Kidney glomerular epithelial cell (primary cell): ENCODE measurements at regions not wholly inside any gene's neighbourhood (a gene's known extent, or its start where the extent isn't known, plus 50 kb on each side); places are given as distances from the start of the nearest gene placed in this dataset.

ENCODE experiments used
- DNase-seq: peaks from one replicate; lab custom pipeline; 2025; lab: John Stamatoyannopoulos, UW

DNA sequence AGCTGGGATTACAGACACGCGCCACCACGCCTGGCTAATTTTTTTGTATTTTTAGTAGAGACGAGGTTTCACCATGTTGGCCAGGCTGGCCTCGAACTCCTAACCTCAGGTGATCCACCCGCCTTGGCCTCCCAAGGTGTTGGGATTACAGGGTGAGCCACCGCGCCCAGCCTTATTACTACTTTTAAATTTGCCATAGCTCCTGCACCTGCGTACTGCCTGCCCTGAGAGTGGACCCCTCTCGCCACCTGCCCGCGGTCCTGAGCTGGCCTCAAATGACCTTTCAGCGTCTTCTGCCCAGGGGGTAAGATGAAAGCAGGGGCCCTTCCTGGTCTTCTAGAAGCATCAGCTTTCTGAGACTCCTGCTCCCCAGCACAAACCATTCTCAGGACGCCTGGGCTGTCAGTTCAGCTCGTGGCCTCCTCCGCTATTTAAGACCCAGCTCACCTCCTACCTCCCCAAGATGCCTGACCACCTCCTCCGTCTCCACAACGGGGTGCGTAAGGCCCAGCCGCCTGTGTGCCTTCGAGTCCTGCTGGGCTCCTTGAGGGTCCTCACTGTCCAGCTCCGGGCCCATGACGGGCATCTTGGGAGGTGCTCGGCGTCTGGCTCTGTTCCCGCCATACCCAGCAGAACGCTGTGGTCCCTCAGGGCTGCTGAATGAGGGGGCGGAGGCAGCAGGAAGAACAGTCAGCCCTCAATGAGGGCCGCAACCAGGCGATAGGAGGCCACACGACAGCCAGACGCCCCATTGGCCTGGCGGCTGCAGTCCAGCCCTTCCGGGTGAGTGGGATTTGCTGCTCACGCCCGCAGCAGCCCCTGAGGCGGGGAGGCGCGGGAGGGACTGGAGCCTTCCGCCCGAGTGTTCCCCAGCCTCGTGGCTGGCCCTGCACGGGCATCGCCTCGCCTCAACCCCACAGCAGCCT lies 266.6 kb downstream of the TFCP2L1 start:
- DNase-seq: no peak

DNA sequence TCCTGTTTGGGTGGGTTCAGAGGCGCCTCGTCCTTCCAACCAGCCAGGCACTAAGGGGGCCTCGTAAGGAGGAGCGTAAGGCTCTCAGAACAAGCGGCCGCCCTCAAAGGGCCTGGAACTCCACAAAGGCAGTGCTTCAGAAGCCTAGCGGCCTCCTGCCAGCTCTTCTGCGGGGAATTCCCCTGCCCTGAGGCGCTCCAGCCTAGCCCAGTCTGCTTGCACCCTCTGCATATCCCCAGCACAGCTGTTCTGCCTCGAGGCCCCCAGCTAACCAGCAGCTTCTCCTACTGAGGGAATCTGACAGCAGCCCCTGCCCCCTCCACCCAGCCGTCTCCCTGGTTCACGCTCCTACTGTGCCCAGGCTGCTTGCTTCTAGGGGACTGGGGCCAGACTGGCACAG lies 265.9 kb downstream of the TFCP2L1 start:
- DNase-seq: no peak

DNA sequence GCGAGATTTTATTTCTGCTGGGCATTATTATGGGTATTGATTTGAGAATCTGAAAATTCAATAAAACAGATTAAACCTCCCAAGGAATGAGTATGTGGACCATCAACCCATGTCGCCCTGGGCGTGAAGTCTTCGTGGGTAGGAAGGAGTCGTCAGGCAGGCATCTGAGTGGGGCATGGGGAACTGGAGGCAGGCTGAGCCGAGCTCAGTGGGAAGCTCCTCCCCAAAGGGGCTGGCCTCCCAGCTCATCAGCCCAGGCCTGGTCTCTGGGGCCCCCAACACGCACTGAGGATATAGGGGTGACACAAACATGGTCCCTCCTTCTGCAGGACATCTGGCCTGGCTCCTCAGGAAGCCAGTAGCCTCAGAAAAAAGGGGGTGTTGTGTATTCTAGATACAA lies 265.2 kb downstream of the TFCP2L1 start:
- no peak for DNase-seq

DNA sequence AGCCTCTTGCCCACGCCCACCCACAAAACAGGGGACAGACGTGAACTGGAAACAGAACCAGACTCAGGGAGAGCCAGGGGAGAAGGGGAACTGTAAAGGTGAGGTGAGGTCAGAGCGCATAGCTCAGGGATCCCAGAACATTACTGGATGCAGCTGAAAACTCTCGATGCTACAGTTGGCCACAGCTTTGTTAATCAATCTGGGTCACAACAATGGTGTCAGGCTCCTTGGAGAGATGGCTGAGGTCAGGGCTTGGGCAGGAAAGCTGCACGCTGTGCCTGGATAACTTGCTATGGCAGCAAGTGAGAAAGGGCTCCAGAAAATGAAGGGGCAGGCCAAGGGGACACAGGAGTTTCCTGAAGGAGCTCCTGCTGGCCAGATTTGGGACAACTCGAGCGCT lies 263.3 kb downstream of the TFCP2L1 start:
- no peak for DNase-seq

DNA sequence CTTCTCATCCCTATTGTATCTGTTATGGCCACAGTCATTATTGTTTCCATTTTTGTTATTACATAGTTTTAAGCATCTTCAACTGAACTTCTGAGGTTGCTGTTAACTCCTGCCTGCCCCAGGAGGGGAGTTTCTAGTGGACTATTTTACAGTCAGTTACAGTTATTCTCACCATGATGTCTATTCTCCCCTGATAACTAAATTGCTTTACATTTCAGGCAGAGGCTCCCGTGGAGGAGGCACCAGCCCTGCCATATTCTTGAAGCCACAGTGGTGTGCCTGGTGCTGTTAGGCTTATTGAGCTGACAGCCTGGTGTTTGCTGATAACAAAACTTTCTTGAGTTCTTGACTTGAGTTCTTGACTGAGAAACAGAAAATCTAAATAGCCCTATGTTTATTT lies 256.4 kb downstream of the TFCP2L1 start:
- no peak for DNase-seq

DNA sequence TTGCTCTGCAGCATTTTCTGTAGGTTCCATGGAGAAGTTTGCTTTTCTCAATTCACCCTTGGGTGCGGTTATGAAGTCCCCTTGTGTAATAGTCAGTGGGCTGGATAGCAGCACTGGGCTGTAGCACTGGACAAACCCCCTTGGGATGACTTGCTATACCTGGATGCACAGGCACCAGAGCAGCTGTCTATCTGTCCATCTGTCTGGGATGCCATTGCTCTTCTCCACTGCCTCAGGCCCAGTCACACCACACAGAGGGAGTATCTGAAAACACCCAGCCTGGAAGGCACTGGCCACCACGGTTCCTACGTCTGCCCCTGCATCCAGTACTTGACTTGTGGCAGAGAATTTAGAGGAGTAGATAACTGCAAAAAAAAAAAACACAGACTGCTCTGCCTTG lies 254.5 kb downstream of the TFCP2L1 start:
- DNase-seq: no peak

DNA sequence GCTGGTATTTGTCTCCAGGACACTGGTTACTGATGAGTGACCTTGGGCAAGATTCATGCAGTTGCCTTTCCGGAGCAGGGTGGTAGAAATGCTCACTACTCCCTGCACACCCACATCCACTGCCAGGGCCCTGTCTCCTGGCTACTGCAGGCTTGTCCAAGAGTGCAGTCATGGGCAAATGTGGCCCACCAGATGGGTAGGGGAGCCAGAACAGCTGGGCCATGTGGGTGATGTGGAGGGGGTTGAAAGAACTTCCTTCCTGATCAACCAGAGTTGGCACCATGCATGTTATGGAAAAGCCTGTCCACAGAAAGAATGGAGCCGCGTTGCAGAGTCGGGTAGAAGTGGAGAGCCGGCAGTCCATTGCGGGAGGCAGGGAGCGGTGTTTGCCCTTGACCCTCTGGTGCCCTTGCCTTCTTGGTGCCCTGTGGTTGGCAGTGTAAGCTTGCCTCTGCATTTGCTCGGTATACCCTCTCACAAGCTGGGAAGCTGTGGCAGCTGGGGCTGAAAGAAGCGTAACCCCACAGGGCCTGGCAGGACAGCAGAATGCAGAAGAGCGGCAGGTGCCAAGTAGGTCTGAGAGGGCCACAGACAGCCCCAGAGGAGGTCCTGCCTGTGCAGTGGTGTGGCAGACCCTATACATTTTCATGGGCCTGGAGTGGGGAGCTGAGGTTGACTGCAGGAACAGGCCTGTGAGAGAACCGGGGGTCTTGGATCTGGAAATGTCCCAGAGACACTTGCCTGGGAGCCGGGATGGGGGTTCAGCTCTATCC lies 253.2 kb downstream of the TFCP2L1 start:
- DNase-seq: no peak

DNA sequence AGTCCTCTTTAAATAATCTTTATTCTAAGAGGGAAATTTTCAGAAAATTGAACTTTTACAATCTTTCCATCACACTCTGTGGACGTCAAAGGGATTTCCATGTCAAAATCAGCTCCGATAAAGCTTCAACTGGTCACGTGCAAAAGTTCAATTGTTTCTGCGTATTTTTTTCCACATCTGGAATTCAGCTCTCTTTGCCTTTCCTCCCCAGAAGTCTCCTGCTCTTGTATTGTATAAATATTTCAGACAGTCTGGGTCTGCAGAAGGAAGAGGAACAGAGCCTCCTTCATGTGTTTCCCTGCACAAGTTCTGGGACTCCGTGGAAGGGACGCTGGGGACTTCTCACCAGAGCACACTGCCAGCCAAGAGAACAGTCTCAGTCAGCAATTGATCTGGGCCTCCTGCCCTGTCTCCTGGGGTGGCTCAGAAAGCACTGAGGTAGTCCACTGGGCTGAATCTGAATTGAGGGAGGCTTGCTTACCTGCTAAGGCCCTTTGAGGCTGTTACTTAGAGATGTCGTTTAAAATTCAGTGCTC lies 251.5 kb downstream of the TFCP2L1 start:
- DNase-seq: no peak

DNA sequence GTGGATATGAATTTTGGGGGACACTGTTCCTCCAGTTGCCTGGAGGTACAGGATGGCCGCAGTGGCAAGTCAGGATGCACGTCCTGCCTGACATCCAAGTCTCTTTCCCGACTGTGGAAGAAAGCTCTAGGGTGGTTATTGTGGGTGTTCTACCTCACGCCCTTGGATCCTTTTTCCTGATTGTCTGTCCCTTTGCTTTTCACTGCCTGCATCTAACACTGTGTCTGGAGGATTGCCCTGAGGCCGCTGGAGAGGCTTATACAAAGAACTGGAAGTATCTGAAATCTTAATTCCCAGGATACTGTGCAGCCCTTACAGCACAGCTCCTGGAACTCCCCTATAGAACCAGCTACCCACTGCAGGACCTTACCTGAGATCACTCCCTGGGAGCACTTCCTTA lies 250.5 kb downstream of the TFCP2L1 start:
- no peak for DNase-seq

DNA sequence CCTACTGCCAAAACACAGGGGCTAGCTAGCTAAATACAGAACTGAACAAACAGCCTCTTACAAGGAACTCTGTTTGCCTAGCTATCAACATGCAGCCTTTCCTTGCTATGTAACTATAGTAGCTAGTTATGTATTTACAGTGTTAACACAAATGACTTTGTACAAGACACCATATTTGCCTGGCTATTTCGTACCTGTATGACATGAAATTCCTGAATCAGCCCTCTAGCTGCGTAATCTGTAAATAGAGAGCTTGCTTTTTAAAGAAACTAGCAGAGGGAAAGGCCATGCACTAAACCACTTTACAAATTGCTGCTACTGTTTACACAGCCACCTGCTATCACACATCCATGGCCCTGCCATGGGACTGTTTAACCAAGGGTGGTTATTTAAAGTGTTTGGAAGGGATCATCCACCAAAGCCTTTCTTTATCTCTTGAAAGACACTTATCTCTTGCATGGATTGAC lies 248.7 kb downstream of the TFCP2L1 start:
- no peak for DNase-seq

DNA sequence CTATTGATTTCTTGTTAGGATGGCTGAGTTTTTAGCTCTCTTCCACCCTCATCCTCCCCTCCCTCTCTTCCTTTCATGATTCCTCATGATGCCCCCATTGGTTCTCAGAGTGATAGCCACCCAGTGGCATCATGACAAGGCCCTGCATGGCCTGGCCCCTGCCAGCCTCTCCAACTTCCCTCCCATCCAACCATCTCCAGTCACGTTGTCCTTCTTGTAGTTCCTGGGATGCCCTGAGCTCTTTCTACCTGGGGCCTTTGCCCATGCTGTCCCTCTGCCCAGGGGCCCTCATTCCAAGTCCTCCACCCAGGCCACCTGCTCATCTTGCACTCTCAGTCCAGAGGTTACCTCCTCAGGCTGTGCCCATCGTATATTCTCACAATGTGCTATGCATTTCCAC lies 247.5 kb downstream of the TFCP2L1 start:
- DNase-seq: no peak

DNA sequence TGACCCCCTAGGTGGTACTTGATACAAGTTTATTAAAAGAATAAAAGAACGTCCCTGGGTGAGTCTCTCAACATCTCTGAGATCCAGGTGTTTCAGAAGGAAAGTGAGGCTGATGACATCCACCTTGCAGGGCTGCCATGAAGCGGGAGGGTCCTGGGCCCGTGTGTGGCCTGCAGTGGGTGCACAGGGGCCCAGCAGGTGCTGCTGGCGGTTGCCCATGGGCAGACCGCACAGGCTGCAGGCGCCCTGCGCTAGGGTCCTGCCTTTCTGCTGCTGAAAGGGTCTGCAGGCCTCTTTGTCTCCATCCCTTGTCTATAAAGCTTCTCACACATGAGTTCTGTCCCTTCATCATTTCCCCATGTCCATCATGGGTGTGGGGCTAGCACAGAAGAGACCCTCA lies 247.0 kb downstream of the TFCP2L1 start:
- DNase-seq: no peak

DNA sequence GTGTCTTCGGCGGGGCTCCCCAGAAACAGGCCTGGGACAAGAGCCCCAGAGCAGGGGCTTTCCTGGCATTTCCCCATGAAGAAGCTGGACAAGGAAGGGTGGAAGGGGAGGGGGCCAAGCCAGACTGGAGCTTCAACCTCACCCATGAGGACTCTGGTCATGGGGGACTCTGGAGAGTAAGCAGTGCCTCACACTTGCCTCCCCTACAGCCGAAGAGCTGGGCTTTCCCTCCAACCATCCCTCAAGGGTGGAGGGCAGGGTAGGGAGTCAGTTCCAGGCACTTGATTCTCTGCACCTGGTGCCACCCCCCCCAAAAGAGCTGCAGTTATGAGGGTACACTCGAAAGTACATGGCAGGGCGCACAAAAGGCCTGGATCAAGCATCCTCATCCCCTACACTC lies 246.6 kb downstream of the TFCP2L1 start:
- DNase-seq: no peak

DNA sequence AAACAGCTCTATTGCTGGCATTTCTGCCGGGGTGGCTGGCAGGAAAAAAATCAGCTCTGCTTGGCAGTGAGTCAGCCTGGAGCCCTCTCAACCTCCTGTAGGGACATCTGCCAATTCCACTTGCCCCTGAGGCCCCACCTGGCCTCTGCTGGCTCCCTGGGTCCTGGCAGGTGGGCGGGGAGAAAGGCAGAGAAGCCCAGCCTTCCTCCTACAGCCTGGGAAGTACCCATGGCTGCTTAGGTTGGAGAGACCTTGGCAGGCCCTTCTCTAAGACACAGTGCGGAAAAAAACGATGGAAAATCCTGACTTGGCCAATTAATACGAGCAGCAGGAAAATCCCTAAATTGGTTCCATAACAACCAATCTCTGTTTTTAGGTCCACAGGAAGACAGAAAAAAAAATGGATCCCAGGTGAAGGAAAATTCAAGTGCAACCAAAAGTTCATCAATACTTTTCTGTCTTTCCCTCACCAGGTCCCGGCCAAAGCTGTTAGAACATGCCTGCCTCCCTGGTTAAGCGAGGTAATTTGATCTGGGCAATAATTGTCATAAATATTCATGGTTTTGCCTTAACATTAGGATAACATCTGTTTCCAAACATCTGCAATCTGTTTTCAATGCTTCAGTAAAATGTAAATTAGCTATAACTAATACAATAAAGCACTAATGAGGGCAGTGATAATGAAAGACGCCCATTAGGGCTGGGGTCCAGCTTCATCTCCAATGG lies 245.9 kb downstream of the TFCP2L1 start:
- peak; percentile 39 for DNase-seq

DNA sequence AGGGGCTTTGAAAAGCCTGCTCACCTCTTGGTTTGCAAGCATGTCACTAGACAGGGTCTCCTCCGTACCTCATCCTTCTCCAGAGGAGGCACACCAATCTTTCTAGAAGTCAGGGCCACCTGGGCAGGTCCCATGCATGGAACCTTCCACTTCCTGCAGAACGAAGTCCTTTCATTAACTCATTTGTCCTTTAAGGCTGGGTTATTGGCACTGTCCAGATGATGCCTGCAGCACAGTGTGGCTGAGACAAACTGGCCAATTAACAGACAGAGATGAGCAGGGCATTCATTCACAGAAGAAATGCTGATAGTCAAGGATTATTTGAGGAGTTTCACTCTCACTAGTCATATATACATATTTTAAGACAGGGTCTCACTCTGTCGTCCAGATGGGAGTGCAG lies 245.3 kb downstream of the TFCP2L1 start:
- DNase-seq: no peak

DNA sequence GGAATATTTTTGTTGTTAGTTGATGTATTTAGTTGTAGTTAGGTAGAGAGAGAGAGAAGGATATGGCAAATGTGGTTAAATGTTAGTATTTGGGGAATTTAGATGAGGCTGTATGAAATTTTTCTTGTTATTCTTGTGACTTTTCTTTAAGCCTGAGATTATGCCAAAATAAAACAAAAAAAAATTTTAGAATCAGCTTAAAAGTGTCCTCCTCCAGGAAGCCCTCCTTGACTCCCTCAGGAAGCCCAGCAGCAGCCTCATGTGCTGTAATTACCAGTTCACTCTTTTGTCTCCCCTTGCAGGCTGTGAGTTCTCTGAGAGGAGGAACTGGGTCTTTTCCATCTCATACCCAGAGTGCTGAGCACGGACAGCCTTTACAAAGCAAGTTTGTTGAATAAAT lies 243.5 kb downstream of the TFCP2L1 start:
- no peak for DNase-seq

DNA sequence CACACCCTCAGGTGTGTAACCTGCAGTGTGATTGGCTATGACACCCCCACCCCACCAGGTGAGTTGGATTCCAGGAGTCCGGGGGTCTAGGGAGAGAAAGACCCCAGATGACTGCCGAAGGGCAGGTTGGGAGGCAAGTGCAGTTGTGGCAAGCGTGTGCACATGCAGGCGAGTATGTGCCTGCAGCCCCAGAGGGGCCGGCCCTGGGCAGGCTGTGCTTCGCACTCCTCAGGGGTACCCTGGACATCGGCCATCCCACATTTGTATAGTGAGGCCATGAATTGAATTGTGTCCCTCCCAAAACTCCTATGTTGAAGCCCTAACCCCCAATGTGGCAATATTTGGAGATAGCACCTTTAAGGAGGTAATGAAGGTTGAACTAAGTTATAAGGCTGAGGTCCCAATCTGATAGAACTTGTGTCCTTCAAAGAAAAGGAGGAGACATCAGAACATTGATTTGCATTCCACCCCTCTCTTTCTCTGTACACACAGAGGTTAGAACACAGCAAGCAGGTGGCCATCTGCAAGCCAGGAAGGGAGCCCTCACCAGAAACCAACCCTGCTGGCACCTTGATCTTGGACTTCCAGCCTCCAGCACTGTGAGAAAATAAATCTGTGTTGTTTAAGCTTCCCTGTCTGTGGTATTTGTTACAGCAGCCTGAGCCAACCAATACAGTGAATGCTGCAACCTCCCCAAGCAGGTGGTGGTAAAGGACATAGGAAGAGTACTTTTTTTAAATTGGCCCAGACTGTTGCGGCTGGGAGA lies 241.8 kb downstream of the TFCP2L1 start:
- DNase-seq: no peak

DNA sequence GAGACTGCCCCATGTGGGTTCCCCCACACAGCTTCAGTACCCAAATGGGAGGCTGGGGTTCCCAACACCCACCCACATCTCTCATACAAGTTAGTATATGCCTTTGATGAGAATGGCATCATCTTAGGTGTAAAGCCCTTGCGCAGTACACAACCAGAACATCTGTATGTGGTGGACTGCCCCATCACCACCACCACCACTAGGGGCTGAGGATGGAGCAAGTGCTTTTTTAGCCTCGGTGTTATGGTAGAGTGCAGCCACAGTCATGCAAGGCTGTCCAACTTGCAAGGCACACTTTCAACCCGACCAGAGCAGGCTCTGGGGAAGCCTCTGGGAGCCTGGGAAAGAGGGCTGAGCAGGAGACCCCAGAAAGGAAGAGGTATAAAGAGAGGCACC lies 241.2 kb downstream of the TFCP2L1 start:
- no peak for DNase-seq

DNA sequence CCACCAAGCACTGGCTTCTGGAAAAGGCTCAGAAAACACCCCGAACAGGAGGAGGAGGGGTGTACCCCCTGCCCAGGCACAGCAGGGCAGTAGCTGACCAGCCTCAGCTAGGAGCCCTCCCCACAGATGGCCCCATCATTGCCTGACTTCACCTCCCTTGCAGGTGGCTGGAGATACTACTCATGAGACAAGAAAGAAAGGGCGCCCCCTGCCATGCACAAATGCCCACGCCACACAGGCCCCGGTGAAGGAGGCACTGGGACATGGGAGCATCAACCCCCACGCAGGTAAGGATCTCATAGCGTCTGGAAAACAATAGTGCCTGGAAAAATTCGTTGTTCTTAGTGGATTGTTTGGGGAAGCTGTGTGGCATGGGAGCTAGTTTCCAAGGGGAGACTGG lies 240.6 kb downstream of the TFCP2L1 start:
- no peak for DNase-seq

DNA sequence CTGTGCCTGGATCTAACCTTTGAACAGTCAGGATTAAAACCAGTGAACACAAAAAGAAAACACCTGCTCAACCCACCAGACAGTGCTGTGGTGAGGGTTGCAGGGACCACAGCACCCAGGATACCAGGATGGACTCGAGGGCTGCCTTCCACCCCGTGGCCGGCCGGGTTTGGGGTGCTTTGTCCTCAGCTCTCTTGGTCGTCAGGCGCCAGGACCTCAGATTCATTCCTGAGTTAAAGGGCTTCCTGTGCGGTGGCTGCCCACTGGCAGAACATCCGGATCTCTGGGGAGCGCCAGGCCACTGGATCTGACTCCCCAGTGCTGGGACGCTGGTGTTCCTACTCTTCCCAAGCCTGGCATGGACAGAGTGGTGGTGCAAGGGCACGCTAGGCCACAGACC lies 239.8 kb downstream of the TFCP2L1 start:
- no peak for DNase-seq

DNA sequence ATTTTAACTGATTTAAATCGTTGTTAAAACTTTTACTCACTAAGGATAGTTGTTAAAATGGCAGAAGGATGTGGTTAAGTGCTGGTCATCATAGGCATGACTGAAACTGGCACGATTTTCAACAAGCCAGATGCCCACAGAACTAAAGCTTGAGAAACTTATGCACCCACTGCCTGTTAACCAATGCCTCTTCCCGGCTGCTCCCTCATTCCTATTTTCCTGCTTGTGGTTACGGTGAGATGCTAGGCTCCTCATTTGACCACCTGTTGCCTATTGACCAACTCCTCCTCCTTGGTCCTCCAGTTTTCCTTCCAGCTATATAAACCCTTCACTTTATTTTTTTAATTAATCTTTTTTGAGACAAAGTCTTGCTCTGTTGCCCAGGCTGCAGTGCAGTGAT lies 238.7 kb downstream of the TFCP2L1 start:
- no peak for DNase-seq

DNA sequence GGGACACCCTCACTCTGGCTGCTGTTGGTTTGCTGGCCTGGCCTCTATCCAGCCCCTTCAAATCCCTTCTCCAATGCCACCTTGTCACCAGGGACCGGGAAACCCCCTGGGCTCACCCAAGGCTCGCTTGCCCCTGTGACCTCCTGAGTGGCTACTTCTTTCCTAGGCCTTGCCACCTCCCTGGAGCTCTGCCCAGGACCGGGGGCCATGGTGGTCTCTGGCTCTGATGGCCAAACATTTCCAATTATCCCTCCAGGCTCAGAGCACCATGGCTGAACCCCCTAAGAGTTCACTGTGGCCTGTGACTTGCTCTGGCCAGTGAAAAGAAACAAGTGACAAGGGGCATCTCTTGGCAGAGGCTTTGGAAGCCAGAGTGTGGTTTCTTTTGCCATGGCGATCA lies 237.6 kb downstream of the TFCP2L1 start:
- DNase-seq: no peak
